Brain pericyte (primary cell): ENCODE measurements at regions not wholly inside any gene's neighbourhood (a gene's known extent, or its start where the extent isn't known, plus 50 kb on each side); places are given as distances from the start of the nearest gene placed in this dataset.

Source experiments
- DNase-seq: peaks from one replicate; pipeline ENCODE4 v3.0.0-alpha.2; 2012; ENCODE audit warnings: low read depth, low spot score

DNA sequence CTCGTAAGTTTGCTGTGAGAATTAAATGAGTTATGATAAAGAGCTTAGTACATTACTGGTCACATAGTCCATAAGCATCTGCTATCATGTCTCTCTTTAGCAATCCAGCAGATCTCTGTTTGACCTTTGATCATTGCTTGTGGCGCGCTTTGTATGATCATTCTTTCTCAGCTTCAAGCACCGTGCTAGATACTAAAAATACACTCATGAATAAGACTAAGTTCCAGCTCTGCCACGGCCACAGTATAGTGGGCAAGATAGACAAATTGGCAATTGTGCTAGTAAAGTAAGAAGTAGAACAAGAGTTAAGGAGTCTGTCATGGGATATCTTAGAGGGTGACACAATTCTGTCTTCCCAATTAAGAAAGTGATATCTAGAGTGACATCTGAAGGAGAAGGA lies 75.2 kb upstream of the ADGRF1 start:
- no peak for DNase-seq

DNA sequence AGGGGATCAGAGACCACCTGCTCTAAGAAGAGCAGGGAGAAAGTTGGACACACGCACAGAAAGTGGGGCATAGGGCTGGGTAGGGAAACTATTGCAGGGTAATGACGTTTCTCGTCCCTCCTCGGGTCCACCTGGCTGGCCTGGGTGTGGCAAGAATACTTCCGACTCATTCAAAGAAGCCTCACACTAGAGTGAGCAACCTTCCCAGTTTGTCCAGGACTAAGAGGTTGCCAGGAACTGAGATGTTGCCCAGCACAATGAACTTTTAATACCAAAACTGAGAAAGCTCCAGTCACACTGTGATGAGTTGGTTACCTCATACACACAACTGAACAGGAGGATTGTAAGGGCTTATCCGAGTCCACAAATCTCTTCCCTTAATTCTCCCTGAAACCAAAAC lies 74.5 kb upstream of the ADGRF1 start:
- DNase-seq = no peak

DNA sequence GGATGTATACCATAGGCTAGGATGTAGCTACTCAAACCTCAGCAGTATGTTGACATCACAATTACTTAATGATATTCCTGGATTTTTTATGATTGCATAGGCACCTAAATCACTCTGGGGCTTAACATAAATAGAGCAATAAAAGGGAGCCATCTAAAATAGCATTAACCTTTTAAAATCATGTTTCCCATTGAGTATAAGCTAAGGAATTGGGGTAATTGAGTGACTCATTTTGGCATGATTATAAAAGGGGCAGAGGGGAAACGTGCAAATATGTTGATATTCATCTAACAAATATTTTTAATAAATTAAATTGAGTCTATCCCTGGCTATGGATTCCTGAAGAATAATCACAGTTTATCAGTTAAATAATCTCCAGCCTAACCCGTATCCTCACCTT lies 74.0 kb upstream of the ADGRF1 start:
- no peak for DNase-seq

DNA sequence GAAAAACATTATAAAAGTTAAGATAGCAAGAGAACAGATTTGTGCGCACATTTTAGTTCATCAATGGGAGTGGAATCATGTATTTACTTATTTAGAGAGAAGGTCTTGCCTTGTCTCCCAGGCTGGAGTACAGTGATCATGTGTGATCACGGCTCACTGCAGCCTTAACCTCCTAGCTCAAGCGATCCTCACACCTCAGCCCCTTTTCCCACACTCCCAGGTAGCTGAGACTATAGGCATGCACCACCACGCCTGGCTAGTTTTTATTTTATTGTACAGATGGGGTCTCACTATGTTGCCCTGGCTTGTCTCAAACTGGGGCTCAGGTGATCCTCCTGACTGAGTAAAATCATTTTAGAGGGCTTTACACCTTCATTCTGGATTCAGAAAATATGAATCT lies 72.3 kb upstream of the ADGRF1 start:
- no peak for DNase-seq

DNA sequence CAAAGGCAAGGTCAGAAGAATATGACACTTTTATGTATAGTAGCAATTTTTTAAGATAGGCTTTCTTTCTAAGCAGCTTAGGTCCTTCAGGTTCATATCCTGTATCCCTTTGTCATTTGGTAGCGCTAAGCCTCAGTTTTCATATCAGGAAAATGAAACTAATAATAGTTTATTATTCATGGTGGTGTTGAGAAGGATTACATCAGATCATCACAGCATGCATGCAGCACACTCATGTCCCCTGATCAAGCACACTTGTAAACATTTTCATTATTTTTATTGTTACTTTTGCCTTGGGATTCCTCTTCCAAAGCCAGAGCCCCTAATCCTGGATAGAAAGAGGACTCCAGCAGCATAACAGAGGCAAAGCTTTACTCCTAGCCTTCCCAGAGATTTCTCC lies 70.2 kb upstream of the ADGRF1 start:
- DNase-seq = no peak

DNA sequence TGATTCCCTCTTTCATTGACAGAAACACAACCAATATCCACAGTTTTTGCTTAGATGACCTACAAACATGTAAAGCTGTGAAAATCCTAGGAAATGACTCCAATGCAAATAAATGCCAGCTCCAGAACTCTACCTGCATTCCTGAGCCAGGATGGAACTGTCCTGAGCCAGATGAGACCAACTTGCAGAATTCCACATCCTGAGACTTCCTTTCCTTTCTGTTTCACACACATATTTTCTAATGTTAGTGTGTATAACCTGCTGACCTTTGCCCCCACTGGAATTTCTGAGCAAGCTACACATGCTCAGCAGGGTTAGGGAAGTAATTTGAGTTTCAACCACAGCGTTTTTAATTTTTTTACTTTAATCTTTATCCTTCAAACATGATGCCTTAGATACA lies 69.6 kb upstream of the ADGRF1 start:
- no peak for DNase-seq

DNA sequence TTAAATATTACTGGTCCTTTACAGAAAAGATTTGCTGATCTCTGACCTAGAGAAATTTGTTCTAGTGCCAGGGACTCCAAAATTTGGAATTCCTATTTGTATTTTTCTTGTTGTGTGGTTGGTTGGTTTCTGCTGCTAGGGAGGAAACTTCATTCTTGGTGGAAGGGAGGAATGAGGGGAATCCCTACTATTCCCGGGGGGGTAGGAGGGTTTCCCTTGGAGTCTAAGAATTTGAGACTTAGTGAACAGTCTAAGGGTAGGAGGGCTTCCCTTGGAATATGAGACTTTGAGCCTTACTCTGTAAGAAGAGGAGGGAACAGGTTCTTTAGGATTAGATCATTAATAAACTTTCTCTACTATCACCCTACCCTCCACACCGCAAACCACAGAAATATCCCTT lies 67.1 kb upstream of the ADGRF1 start:
- no peak for DNase-seq

DNA sequence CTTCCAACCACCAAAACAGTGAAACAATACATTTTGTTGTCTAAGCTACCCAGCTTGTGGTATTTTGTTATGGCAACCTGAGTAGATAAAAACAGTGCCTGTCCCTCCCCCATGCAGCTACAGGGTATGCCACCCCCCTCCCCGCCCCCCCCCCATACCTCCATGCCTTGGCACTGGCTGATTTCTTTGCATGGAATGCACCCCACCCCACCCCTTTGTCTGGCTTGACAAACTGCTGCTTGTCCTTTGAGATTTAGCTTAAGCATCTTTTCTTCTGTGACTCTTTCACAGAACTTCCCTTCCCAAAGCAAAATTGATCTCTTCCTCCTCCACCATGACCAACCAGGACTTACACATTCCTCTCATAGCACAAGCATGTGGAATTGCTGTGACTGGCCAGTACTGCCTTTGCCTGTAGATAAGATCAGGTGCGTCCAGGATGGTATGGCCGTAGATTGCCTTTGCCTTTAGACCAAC lies 64.6 kb upstream of the ADGRF1 start:
- no peak for DNase-seq

DNA sequence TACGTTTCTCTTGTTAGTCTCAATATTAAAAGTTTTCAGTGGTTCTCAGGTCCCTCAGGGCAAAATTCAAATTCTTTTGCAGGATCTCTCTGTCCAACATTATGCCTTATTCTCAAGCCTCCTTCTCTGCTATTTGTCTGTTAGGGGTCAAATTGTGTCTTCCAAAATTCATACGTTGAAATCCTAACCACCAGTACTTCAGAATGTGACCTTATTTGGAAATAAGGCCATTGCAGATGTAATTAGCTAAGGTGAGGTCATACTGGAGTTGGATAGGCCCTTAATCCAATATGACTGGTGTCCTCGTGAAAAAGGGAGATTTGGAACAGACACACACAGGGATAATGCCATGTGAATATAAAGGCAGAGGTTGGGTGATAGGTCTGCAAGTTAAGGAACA lies 64.1 kb upstream of the ADGRF1 start:
- no peak for DNase-seq

DNA sequence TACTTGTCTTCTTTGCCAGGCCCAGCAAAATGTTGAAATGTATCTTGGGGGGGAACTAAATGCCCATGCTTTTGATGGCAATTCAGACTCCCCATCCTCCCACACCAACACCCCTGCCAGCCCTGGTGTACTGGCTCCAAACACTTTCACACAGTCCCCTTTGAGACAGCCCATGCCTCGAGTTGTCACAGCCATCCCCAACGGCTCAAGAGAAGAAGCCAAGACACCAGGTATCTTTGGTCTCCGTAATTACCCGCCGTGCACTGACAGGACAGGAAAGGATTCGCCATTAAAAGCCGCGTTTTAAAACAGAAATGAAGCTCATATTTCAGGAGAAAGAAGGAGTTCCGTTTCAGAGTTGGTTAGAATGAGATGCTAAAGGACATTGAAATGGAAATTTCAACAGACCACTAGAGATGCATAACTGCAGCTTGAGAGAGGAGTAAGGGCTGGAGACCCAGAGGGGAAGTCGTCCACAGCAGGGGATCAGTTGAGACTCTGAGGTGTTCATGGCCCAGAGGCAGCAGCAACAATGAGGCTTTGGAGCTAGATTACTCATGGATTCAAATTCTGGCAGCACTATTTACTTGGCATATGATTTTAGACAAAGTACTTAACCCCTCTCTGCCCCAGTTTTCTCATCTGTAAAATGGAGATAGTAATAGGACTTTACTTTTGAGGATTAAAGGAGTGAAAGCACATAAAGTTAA lies 63.5 kb upstream of the ADGRF1 start:
- no peak for DNase-seq

DNA sequence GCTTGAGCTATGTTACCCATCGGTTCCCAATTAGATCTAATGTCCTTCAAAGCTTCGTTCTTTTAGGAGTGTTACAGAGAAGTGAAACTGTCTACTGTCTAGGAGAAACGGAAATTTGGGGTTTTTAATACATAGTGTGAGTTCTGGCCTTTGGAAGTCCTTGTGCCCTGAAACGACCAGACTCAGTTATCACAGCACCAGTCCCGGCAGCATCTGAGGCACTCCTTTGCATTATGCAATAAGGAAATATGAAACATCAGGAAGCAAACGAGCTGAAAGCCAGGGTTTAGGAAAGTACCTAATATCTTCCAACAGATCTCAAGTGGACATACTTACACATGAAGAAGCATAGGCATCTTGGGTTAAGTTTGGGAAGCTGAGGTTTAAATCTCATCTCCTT lies 61.8 kb upstream of the ADGRF1 start:
- DNase-seq = no peak

DNA sequence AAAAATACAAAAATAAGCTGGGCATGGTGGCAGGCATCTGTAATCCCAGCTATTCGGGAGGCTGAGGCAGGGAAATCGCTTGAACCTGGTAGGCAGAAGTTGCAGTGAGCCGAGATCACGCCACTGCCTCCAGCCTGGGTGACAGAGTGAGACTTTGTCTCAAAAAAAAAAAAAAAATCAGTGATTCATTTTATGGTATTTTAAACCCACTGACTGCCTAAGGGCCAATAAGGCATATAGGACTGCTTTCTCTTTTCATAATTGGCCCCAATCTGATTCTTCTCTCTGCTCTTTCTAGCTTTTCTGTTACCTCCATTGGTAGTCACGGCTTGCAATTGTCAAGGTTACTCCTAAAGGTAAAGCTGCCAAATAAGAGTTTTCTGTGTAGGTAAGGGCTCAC lies 60.2 kb upstream of the ADGRF1 start:
- no peak for DNase-seq

DNA sequence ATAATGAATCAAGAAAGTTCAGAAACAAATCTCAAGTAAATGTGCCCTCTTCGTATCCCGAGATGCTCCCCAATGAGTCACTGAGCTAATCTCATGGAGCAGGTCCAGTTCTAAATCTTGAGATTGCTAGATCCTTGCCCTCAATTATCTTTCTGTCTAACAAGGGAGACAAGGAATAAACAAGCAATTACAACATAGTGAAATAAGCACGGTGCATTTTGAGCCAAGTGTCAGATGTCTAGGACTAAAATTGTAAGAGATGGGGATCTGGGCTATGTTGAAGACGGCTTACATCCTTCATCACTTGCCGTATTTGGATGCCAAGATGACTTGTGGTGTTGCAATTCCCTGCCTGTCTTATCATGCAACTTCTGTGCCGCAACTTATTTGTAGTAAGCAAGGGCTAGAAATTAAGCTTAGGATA lies 56.5 kb upstream of the ADGRF1 start:
- DNase-seq = no peak

DNA sequence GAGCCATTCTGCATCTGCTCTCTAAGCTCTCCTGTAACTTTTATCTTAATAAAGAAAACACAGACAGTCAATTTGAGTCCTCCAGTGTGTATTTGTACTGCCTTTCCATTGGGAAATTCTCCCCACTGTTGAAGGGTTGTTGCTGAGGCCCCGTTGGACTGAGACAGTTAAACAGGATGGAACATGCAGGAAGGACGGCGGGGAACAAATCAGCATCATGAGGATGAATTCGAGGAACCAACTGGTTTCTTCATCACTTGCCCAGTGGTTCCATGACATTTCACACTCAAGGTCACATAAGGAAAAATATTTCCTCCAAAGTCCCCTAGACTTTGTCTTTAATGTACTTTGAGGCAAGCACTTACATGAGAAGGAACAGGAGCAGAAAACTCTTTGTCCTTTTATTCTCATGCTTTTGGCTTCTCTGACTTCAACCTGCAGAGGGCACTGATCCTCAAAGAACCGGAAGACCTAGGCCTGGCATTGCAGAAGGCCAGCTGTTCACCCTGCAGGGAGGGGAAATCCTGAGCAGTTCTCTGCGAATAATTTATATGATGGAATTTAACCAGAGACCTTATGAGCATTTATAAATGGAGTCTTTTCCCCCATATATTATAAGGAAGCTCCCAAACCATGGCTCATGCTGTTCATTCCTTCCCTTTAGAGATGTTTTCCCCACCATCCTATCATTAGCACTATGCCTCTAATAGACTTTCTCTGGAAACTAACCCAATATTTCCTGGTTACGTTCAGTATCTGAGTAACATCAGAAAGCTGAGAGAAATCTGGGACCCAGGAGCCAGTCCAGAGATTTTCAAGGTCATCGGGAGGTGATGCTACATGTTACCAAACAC lies 55.2 kb upstream of the ADGRF1 start:
- peak; percentile 62 for DNase-seq

DNA sequence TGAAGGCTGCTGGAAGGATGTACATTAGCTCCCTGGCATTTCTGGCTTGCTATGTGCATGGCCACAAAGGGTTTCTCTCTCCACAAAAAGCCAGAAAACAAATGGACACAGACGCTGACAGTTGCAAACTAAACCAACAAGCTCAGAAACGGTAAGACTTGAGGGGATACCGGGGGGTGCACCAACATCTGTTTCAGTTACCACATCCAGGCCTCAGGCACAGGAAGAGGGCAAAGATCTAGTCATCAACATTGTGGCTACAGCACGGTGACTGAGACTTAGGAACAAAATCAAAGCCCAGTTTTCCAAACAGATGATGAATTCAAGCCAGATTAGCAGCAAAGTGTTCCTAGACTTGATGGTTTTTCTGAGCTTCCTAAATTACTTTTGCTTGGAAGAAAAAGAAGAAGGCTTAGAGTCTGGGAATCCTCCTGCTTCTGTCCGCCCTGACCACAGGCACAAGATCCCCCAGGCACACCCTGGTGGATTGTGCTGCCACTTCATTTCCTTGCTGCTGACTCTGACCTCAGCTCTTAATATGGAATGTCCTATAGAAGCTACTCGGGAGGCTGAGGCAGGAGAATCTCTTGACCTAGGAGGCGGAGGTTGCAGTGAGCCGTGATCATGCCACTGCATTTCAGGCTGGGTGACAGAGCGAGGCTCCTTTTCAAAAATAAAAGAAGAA lies 54.2 kb upstream of the ADGRF1 start:
- no peak for DNase-seq

DNA sequence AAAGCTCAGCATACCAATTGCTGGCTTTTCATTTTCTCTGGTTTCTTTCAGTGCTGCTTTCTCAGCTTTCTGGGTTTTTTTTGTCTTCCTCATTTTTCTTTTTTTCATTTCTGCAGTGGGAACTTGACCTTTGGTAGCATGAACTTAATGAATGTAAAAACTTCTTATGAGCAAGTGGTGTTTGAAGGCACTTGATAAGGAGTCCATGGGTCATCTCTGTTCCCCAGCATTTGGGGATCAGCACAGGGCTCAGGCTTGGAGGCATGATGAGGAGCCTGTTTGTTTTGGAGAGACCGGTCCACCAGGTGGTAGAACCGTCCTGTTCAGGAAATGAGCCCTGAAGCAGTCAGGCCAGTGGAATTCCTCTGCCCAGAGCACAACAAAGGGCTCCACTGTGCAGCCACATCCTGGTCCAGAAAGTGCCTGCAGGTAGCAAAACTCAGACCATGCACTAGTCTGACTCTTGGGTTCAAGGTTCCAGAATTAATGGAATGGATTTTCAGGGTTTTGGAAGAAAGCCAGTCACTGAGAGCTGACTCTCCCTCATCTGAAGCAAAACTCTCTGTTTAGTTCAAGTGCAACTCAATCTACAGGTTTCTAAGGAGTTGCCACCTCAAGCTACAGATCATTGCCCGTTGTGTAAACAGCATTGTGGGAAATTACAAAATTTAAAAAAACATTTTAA lies 52.3 kb upstream of the ADGRF1 start:
- DNase-seq = no peak

DNA sequence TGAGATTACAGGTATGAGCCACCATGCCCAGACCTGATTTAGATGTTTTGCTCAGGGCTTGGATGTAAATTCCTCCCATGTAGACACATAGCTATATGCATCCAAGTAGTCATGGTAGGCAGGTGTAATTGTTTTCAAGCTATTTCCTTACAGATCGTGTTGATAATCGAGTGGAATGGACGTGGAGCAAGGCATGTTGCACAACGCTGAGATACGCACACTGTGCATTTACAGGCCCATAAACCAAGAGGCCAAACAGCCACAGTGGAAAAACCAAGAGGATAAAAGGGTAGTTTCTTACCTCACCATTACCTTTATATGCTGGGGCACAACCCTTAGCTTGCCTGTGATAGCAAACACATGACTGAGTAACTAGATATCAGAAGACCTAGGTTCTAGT lies 51.0 kb upstream of the ADGRF1 start:
- DNase-seq = no peak

DNA sequence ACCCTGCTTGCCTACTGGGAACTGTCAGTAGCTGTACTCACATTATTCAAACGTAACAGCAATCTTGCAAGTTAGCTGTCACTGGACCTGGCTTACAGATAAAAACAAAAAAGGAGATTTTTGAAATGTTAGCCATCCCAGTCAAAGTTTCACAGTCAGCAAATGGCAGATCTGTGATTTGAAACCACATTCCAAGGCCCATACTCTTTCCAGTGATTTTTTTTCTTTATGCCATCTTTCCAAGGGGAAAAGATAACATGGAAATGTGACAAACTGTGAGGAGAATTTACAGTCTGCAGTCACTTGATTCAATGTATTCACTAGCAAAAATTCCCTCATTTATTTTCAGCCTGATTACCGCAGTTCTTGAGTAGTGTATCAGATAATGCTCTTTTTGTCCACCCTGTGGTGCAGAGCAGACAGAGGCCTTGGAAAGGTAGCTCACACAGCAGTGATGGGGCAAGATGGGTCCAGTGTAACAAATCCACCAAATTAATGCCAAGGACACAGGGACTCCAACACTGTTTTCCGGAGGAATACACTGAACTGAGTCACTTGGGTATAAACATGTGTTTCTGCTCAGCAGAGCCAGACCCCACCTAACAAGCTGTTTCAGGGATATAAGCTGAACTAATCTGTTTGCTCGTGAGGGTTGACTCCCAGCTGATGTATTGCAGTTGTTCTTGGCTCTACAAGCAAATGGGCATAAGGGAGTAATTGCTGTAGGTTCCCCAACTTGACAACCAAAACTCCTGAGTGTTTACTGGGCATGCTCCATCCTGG lies 49.9 kb upstream of the ADGRF1 start:
- DNase-seq = no peak
